CD4-positive, alpha-beta T cell treated with Interleukin-2 at 100 ng/mL for 4 hours (primary cell): ENCODE measurements at regions not wholly inside any gene's neighbourhood (a gene's known extent, or its start where the extent isn't known, plus 50 kb on each side); places are given as distances from the start of the nearest gene placed in this dataset.
"Not testable (repeated sequence)": the region's sequence is repeated elsewhere in the genome, so short reads cannot be mapped to it uniquely, and the experiment has no call there.

Experiments used
- DNase-seq: peaks from one replicate; pipeline ENCODE4 v3.0.0-alpha.2; 2020; ENCODE audit warnings: low spot score

DNA sequence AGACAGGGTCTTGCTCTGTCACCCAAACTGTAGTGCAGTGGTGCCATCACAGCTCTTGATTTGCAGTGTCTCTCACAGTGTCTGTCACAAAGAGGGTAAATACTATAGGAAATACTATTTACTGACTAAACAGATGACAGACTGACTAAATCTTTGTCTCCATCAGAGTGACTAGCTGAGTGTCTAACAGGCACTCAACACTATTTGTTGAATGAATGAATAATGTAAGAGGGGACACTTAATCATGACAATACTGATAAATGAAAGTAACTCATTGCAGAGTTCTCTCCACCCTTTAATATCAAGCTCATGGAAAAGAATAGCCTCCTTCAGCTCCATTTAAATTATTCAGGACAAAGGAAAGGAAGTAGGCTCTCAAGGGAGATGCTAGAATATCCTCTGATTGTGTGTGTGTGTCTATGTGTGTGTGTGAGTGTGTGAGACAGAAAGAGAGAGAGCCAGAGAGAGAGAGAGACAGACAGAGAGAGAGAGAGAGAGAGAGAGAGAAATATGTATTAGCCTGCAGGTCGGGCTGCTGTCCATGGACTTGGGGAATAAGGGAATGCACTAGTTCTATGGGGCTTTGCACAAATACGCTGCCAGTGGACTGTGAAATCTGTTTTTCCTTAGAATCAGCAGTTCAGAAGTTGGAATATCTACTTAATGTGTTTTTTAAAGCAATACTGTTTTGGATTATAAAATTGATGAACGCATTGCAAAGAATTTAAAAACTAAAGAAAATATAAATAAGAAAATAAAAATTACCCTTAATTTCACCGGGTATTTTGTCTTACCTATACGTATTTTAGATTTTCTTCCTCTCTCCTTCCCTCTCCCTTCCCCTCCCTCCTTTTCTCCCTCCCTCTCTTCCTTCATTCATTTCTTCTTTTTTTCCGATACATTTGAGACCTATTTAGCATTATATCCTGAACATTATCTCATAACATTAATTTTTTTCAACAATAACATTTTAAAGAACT lies 132.9 kb upstream of the LRIG1 start:
- no peak for DNase-seq

DNA sequence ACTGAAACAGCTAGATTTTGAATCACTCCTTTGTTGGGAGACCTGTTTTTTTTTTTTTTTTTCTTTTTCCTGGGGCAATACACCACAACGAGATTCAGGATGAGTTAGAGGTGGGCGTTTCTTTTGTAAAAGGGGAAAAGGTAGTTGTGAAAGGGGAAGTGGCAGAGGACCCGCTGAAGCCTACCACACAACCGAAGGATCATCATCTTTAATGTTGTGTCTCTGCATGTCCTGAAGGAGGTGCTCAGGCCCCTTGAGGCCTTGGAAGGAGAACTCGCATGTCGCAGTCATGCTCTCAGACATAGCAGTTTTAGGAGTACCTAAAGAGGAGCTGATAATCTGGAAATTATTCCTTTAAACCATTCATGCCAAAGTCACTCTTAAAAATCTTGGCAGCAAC lies 137.9 kb upstream of the LRIG1 start:
- DNase-seq = no peak

DNA sequence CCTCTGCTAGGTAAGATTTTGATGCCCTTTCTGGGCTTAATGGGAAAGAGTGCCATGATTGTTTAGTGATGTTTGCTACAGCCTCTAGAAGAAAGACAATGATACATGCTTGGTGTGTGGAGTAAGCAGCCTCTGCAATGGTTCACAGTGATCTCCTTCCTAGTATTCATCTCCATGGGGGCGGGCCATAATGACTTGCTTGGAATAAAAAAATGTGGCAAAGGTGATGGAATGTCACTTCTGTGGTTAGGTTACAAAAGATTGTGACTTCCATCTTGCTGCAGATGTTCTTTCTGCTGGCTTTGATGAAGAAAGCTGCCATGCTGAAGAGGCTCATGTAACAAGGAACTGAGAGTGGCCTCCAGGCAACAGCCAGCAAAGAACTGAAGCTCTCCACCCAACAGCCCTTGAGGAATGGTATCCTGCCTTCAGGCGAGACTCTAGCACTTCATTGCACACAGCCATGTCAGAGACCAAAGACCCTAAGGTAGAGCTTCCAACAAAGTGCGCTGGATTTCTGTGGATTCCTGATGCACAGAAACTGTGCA lies 139.1 kb upstream of the LRIG1 start:
- DNase-seq = no peak

DNA sequence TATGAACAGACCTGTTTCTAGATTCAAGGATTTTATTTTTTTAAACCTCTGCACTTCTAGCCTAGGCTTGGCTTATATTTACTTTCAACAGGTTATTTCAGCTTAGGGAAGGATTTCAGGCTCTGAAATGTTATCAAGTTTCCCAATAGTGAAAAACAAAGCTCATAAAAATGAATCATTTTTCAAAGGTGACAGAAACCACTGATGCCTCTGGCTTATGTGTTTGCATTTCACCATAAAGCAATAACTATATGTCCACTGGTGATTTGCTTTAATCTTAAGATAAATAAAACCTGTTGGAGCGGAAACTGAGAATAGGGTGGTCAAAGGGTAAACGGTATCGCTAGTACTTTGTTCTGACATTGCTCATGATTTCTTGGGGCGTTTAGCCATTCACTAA lies 141.2 kb upstream of the LRIG1 start:
- DNase-seq = no peak

DNA sequence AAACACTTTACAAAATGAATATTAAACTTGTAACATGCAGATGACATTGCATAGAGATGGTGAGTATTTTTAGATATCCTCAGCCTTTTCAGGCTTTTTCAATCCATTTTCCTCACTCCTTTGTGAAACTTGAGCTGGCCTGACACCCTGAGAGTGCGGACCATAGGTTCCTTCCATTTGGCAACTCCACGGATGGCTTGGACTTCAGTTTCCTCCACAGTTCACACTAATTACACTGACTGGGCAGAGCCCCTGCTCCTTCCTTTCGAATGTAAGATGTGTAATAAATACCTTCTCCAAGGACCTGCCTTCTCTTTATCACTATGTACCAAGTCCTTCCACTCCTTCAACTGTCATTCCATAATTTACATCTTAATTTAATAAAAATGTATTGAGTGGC lies 141.7 kb upstream of the LRIG1 start:
- DNase-seq = no peak

DNA sequence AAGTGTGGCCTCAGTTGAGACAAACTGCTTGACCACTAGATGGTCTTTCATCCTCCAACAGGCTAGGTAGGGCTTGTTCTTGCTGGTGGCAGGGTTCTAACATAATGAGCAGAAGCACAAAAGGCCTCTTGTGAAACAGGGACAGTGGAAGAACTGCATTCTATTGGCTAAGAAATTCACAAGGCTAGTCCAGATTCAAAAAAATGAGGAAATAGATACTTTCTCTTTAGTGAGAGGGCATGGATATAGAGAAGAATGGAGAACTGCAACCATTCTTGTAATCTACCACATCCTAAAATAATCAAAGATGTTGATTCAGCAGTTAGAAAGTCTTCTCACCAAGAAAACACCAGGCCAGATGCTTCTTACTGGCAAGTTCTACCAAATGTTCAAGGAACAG lies 143.7 kb upstream of the LRIG1 start:
- no peak for DNase-seq

DNA sequence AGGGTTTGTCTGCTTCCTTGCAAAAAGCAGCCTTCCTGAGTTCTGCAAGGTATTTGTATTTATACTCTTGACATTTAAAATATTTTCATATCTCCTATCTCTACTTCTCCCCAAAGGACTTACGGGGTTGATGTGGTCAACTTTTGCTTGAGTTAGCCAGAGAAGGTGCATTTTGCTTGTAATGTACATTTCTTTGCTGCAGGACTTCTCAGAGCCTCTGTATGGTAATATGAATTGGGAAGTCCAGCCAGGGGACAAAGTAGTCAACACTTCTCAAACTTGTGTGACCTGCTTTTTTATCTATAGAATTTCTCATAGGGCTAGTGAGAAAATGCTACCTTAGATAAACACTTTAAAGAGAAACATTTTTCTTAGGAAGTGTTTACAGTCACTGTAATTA lies 148.2 kb upstream of the LRIG1 start:
- no peak for DNase-seq

DNA sequence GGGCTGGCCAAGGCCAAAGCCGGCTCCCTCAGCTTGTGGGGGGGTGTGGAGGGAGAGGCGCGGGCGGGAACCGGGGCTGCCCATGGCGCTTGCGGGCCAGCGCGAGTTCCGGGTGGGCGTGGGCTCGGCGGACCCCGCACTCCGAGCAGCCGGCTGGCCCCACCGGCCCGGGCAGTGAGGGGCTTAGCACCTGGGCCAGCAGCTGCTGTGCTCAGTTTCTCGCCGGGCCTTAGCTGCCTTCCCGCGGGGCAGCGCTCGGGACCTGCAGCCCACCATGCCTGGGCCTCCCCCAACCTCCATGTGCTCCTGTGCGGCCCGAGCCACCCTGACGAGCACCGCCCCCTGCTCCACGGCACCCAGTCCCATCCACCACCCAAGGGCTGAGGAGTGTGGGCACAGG lies 150.7 kb upstream of the LRIG1 start:
- not testable (repeated sequence) for DNase-seq

DNA sequence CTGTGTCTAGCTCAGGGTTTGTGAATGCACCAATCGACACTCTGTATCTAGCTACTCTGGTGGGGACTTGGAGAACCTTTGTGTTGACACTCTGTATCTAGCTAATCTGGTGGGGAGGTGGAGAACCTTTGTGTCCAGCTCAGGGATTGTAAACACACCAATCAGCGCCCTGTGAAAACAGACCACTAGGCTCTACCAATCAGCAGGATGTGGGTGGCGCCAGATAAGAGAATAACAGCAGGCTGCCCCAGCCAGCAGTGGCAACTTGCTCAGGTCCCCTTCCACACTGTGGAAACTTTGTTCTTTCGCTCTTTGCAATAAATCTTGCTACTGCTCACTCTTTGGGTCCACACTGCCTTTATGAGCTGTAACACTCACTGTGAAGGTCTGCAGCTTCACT lies 151.3 kb upstream of the LRIG1 start:
- DNase-seq = not testable (repeated sequence)

DNA sequence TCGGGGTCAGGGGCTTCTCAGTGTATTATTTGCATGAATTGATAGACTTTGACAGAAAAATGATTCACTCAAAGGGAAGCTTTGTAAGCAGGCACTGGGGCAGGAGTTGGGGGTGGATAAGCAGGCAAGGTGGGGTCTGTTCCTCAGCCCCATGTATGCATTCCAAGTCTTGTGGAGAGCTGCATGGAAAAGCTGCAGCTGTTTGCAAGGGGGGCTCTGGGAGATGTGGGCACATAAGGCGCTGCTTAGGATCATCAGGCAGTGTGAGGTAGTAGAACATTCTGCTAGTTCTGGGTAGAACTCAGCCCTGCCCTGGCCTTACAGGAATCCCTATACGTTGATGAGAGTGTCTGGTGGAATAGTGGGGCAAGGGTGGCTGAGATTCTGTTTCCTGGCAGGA lies 154.2 kb upstream of the LRIG1 start:
- DNase-seq = no peak

DNA sequence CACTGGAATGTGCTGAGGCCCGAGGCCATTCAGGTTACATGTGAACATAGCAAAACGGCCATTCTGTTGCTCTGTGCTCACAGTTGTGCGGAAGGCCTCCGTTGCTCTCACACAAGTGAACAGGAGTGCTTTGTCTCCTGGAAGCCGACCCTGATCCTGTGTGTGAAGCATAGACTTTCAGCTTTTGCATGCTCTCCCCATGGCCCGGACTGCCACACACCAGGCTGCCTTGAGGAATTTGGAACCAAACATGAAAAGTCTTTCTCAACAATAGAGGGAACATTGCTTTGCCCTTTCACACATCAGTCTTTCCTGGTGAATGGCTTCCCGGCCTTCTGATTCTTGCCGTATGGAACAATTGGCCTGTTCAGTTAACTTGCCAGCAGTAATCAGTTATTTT lies 154.8 kb upstream of the LRIG1 start:
- DNase-seq = no peak

DNA sequence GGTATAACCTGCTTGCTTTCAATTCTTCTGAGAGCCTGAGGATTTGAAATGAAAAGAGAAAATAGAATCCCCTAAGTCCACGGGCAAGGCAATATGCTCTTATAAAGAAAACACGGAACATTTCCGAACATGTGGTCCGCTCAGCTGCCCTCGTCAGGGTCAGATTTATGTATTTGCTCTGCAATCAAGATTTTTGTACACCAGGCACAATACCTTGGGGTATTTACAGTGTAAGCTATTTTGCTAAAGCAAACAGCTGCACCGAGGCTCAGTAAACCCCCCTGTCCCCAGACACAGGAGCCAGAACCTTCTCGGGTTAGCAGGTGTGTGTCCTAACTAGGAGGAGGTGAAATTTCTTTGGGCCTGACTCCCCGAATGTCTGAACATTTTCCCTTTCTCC lies 155.8 kb upstream of the LRIG1 start:
- DNase-seq = no peak

DNA sequence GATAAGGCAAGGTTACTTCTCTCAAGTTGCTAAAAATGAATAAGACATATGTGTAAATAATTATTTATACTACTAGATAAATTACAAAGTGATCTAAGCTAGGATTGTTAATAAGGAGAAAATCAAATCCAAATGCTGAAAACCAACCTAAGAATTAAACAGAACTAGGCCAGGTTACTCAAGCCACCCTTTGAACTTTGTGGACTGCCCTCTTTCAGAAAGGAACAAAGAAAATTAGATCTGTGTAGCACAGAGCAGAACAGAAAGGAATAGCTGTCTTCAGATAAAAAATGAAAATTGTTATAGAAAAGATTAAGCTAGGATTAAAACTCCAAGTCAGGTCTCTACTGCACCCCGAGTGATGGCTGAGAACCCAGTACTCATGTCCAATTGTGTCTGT lies 158.2 kb upstream of the LRIG1 start:
- DNase-seq = no peak

DNA sequence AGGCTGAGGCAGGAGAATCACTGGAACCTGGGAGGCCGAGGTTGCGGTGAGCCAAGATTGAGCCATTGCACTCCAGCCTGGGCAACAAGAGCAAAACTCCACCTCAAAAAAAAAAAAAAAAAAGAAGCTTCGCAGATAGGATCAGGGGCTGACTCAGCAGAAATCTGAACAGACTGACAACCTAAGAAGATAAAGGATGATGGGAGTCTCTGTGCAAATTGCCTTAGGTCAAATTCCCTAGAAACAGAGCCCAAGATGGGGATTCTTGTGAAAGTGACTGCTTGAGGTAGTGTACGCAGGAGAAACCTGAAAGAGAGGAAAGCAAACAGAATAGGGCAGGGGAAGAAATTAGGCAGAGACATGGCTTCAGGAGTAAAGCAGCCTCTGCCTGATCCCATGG lies 160.8 kb upstream of the LRIG1 start:
- DNase-seq = no peak

DNA sequence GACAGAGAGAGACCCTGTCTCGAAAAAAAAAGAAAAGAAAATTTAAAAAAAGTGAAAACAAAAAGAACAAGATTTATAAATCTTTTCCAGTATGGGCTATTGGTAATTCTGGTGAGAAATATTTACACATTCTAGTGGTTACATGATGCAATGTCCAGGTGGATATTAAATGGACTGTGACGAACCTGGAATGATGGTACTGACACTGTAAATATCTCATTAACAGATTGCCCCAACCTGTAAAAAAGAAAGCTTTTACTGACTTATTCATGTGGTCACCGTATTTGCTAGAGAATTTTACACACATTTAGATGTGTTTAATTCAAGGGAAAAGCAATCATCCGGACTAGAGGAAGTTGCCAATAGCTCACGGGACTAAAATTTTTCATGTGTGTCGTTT lies 162.1 kb upstream of the LRIG1 start:
- no peak for DNase-seq

DNA sequence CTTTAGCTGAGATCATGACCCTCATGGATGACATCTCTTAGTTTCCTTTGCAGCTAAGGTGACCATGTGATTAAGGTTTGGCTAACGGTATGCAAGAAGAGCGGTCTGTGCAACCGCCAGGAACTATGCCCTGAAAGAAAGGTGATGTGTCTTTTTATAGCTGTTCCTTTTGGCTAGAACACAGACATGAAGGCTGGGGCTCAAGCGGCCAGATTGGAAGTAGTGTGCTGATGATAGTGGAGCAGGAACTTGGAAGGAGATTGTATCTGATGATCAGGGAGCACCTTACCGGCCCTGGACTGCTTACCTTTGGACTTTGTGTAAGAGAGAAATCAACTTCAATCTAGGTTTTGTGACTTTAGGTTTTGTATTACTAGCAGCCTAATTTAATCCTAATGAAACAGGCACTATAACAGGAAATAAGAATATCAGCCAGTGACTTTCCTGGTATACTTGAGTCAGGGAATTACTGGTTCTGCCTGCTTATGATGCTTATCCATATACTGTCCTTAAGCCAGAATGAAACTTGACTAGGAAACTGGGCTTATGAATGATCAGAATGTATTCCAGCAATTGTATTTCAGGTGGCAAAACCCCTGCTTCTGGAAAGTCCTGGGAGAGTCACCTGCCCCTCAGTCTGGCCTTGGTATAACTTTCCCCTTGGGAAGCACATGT lies 164.3 kb upstream of the LRIG1 start:
- DNase-seq = no peak

DNA sequence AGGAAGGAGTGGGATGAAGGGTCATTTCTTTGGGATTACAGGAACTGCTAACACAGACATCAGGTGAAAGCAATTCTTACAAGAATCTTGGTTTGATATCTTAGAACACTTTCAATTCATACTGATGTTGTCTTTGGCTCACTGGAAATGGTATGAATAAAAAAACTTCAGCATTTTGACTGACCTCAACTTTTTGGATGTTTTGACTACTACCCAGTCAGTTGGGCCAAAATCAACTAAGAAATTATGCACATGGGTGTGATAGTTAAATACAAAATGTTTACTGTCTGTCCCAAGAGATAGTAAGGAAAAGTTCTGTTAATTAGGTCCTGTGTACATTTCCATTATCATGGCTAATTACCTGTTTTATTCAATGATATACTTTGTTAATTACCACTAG lies 165.5 kb upstream of the LRIG1 start:
- DNase-seq = no peak

DNA sequence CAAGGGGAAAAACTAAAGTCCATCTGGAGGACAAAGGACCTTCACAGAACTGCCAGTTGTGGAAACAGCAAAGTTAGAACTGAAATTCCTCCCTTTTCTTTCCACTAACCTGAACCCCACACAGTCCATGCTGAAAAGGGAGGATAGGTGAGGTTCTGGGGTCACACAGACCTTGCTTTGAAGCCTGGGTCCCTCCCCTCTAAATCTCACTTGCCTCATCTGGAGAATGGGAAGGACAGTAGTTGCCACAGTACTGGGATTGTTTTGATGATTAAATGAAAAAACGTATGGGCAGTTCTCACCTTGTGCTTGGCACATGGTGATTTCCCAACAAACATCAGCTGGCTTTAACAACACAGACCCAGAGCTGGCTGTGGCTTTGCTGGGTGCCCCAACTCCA lies 166.4 kb upstream of the LRIG1 start:
- no peak for DNase-seq

DNA sequence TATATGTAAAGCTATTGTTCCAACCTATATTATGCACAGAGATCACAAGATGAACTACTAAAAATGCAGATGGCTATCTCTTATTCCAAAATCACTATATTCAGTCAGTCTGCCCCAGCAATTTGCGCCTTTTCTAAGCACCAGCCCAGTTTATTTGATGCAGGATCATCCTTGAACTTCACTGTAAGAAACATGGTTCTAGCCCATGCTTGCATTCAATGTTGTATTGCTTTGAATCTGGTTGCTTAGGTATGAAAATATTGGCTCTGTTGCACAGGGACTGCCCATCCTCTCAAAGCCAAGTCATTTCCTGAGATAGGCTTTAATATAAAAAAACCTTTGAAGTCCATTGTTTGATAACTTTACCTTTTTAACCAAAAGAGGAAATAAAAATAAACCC lies 170.5 kb upstream of the LRIG1 start:
- no peak for DNase-seq

DNA sequence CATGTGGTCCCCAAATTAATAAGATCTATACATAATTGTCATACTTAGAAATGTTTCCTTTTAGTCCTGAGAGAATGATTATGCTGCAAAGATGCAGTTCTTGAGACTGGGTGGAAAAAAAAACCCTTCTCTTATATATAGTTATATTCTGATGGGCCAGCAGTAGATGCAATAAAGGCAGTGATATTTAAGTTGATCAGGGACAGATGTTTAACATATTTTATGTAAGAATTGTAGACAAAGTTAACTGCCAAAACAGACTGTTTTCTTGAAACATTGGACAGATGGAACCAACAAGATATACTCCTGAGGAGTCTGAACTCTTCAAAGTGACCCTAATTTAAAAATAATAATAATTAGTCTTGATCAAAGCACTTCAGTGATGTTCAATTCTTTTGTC lies 172.0 kb upstream of the LRIG1 start:
- DNase-seq = no peak

DNA sequence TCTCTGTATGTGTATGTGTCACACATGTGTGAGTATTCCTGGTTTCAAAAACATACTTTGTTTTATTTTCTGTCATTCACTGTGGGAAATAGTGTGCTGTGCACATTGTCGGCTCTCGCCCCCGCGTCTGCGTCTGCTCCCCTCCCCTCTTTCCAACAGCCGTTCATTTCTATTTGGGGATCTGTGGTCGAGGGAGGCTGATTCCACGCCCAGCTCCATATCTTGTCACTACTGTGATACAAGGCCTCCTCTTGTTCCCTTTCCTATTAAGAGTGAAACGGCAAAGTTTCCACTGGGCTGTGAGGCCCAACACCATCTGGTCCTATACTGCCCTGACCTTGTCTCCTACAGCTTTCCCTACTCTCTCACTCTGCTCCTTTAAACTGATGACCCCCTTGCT lies 172.5 kb upstream of the LRIG1 start:
- DNase-seq = no peak

DNA sequence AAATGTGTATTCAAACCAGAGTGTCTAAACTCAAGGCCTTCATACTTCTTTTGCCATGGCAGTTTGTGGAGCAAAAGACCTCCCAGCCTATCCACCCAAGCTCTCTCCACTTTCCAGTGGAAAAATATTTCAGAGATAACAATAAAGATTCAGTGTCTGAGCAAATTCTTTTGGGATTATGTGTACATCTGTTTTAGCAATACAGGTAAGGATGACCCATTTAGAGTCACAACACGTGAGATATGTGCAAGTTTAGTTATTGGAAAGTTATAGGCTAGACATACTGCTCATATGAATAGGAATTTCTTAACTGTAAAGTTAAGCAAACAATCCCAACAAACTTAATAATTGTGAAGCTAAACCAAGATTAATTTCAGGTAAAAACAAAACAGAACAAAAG lies 174.5 kb upstream of the LRIG1 start:
- no peak for DNase-seq

DNA sequence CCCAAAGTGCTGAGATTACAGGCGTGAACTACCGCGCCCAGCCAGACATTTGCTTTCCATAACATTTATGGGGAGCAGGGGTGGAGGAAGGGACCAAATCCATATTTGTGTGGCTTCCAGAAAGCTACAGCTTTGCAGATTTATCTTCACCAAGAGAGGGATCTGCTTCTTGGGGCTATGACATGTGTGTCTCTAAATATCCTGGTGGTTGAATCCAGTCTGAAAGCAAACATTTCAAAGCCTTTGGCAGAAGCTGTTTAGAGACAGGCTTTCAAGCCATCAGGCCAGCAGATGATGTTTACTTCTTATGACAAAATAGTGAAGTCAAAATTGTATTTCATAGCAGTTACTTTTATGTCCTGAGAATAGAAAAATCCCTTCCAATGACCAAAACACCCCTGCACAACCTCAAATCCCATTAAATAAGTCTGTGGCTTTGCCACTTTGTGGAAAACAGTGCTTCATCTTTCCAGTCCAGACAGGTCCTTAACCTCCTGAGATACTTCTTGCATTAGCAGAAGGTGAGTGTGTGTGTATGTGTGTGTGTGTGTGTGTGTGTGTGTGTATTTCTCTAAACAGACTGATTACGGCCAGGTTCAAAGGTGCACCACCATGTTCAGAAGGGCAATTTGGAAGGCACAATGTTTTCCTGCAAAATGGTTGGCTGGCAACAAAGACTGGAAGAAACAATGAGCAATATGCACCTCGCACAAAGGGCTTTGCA lies 191.4 kb upstream of the LRIG1 start:
- DNase-seq = no peak
